HG03565 (cell line): ENCODE measurements at regions not wholly inside any gene's neighbourhood (a gene's known extent, or its start where the extent isn't known, plus 50 kb on each side); places are given as distances from the start of the nearest gene placed in this dataset.
"Not testable (repeated sequence)": the region's sequence is repeated elsewhere in the genome, so short reads cannot be mapped to it uniquely, and the experiment has no call there.

ENCODE experiments used
- ATAC-seq: cut with Tn5 transposase; IDR thresholded peaks from one replicate; pipeline ENCODE4 v1.9.1; 2021; ENCODE audit warnings: mild to moderate bottlenecking, moderate library complexity; ENCODE audit not compliant: unreplicated experiment

- not testable (repeated sequence) for ATAC-seq
Observed at GRCh38 chr7:6882321-6882721, 56.2 kb upstream of the CCZ1B start.

- not testable (repeated sequence) for ATAC-seq
Observed at GRCh38 chr7:6883756-6884155, 57.7 kb upstream of the CCZ1B start.

DNA sequence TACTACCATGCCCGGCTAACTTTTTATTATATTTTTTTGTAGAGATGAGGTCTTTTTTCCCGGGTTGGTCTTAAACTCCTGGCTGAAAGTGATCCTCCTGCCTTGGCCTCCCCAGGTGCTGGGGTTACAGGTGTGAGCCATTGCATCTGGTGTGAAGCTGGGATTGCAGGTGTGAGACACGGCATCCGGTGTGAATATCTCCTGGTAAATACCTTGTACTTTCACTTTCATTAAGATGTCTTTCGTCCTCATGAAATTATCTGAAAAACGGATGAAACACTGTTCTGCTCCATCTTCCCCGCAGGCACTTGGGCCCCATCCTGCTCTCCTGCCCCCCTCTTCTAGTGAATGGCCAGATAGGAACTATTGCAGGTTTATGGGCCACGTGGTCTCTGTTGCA lies 60.1 kb upstream of the CCZ1B start:
- ATAC-seq = no peak

DNA sequence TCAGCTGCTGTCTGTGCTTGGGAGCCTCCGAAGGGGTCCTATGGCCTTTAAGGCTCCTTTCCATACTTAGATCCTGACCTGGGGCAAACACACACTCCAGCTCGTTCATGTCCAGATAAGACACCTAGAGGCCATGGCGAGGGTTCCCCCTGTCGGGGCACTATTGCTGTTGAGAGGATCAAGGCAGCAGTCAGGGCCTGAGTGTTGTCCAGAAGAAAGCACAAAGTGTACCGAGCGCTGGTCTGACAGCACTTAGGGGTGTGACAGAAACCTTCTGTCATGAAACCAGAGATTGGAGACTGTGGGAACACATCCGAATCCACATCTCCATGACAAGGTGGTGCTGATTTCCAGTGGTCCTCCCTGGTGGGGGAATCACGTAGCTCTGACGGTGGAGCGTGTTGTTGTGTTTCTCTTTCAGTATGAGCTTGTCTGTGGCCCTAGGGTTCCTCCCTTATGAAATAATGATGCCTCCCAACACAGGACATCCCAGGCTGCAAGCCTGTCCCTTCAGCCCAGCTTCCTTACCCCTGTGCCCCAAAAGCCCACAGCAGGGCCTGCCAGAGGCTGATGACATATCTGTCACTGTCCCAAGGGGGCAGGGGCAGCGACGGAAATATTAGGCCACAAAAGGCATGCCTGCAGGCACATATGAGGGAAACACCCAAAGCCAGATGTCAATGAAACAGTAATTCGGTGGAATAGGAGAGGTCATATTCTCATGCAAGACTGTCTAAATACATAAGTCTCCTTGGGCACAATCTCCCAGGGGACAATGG lies 62.4 kb upstream of the CCZ1B start:
- not testable (repeated sequence) for ATAC-seq

- no peak for ATAC-seq
Observed at GRCh38 chr7:6889252-6889812, 63.3 kb upstream of the CCZ1B start.

DNA sequence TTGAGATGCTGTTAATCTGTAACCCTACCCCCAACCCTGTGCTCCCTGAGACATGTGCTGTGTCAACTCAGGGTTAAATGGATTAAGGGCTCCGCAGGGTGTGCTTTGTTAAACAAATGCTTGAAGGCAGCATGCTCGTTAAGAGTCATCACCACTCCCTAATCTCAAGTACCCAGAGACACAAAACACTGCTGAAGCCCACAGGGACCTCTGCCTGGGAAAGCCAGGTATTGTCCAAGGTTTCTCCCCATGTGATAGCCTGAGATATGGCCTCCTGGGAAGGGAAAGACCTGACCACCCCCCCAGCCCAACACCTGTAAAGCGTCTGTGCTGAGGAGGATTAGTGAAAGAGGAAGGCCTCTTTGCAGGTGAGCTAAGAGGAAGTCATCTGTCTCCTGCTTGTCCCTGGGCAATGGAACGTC lies 76.0 kb upstream of the CCZ1B start:
- not testable (repeated sequence) for ATAC-seq

GRCh38 chr7:6903289-6903688 lies 77.2 kb upstream of the CCZ1B start:
- not testable (repeated sequence) for ATAC-seq

- not testable (repeated sequence) for ATAC-seq
Observed at GRCh38 chr7:6903792-6904191, 77.7 kb upstream of the CCZ1B start.

- no peak for ATAC-seq
Observed at GRCh38 chr7:6917258-6917657, 91.2 kb upstream of the CCZ1B start.

- not testable (repeated sequence) for ATAC-seq
Observed at GRCh38 chr7:6919169-6919568, 93.1 kb upstream of the CCZ1B start.

- not testable (repeated sequence) for ATAC-seq
Observed at GRCh38 chr7:6924523-6924922, 98.4 kb upstream of the CCZ1B start.

GRCh38 chr7:6926193-6927174 lies 100.4 kb upstream of the CCZ1B start:
- not testable (repeated sequence) for ATAC-seq

GRCh38 chr7:6927643-6928042 lies 101.6 kb upstream of the CCZ1B start:
- not testable (repeated sequence) for ATAC-seq

- not testable (repeated sequence) for ATAC-seq
Observed at GRCh38 chr7:6929588-6929987, 103.5 kb upstream of the CCZ1B start.

- ATAC-seq = not testable (repeated sequence)
Observed at GRCh38 chr7:6930081-6930635, 104.1 kb upstream of the CCZ1B start.

DNA sequence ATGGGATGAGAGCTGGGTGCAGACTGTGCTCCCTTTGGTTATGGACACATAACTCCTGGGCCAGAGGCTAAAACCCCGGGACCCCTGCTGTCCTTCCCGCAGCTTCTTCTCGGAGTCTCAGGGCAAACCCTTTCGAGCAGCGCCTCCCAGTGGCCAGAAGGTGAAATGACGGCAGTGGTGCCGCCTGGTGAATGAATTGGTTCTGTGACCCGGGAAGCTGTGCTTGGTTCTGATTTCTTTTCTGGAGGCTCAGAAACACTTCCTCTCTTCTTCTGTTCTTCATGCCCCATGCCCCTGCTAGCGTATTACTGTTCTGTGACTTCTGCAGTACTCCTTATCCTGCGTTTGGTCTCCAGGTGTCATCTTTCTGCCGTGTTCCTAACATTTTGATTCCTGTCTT lies 104.7 kb upstream of the CCZ1B start:
- ATAC-seq = not testable (repeated sequence)

DNA sequence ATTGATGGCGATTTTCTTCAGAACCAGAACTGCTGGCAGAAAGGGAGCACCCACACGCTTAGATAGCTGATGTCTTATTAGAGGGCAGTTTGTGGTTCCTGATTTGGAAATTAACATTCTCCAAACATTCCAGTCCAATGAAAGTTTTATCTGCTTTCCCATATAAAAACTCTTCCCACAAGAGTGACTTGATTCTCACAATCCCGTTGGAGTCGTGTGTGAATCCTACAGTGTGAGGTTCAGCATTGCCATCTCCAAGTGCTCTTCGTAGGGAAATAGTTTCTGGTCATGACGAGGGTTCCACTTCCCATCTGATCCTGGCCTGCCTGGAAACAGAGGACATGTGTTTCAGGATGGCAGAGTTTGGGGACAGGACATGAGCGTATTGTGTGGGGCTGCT lies 105.4 kb upstream of the CCZ1B start:
- not testable (repeated sequence) for ATAC-seq

- not testable (repeated sequence) for ATAC-seq
Observed at GRCh38 chr7:6933954-6934632, 108.0 kb upstream of the CCZ1B start.

- ATAC-seq = no peak
Observed at GRCh38 chr7:6934981-6935380, 108.9 kb upstream of the CCZ1B start.

DNA sequence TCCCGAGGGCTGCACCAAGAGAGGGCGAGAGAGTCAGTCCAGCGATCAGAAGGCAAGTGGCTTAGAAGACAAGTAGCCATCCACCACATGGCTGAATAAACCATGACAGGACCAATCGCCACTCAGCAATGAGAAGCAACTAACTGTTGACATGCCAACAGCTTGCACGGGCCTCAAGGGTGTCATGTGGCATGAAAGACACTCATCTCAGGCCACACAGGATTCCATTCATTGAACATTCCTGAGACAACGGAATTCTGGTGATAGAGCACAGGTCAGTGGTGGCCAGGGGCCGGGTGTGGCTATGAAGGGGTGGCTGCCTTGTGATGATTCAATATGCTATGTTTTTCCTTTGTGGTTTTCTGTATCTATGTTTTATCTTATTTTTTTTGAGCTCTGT lies 110.6 kb upstream of the CCZ1B start:
- not testable (repeated sequence) for ATAC-seq
